Epithelial cell of esophagus (primary cell): ENCODE measurements at regions not wholly inside any gene's neighbourhood (a gene's known extent, or its start where the extent isn't known, plus 50 kb on each side); places are given as distances from the start of the nearest gene placed in this dataset.
A peak's percentile ranks its signal among the peaks of the same experiment; 100 is the strongest.

Experiments
- DNase-seq: peaks from one replicate; pipeline ENCODE4 v3.0.0; 2010; ENCODE audit warnings: low read depth
- H3K4me3 ChIP-seq: 2 replicates; pipeline ENCODE4 v1.5.1; 2011; ENCODE audit warnings: mild to moderate bottlenecking, low read length, control low read depth
- TF ChIP-seq, protein P1 (sequence below): IDR thresholded peaks from 2 replicates; pipeline ENCODE4 v1.5.1; 2011; ENCODE audit warnings: low read depth, mild to moderate bottlenecking, low read length, control low read depth, inconsistent platforms; ENCODE audit not compliant: insufficient read depth; ENCODE audit errors: missing control alignments

- TF ChIP-seq, protein P1, sequence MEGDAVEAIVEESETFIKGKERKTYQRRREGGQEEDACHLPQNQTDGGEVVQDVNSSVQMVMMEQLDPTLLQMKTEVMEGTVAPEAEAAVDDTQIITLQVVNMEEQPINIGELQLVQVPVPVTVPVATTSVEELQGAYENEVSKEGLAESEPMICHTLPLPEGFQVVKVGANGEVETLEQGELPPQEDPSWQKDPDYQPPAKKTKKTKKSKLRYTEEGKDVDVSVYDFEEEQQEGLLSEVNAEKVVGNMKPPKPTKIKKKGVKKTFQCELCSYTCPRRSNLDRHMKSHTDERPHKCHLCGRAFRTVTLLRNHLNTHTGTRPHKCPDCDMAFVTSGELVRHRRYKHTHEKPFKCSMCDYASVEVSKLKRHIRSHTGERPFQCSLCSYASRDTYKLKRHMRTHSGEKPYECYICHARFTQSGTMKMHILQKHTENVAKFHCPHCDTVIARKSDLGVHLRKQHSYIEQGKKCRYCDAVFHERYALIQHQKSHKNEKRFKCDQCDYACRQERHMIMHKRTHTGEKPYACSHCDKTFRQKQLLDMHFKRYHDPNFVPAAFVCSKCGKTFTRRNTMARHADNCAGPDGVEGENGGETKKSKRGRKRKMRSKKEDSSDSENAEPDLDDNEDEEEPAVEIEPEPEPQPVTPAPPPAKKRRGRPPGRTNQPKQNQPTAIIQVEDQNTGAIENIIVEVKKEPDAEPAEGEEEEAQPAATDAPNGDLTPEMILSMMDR, result no peak
- DNase-seq, result no peak
- H3K4me3 ChIP-seq, result no peak overlapping the region
Observed at GRCh38 chr12:3959799-3960560, 86.8 kb upstream of the PARP11 start.

DNA sequence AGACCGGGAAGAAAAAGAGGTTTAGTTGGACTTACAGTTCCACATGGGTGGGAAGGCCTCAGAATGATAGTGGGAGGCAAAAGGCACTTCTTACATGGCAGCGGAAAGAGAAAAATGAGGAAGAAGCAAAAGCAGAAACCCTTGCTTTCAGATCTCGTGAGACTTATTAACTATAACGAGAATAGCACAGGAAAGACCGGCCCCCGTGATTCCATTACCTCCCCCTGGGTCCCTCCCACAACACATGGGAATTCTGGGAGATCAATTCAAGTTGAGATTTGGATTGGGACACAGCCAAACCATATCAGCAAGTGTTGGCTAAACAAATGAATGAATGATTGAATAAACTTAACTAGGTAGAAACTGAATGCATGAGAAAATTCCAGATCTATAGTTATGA lies 85.3 kb upstream of the PARP11 start:
- TF ChIP-seq, protein P1, result no peak
- DNase-seq, result no peak
- H3K4me3 ChIP-seq, result no peak overlapping the region

- TF ChIP-seq, protein P1, result no peak
- H3K4me3 ChIP-seq, result no peak overlapping the region
Observed at GRCh38 chr12:3951380-3952135, 78.4 kb upstream of the PARP11 start.

GRCh38 chr12:3950714-3951320 lies 77.6 kb upstream of the PARP11 start:
- TF ChIP-seq, protein P1, result no peak
- no peak overlapping the region for H3K4me3 ChIP-seq
- no peak for DNase-seq

More at GRCh38 chr12:3951380-3952135, 78.4 kb upstream of the PARP11 start:
- DNase-seq, result no peak

DNA sequence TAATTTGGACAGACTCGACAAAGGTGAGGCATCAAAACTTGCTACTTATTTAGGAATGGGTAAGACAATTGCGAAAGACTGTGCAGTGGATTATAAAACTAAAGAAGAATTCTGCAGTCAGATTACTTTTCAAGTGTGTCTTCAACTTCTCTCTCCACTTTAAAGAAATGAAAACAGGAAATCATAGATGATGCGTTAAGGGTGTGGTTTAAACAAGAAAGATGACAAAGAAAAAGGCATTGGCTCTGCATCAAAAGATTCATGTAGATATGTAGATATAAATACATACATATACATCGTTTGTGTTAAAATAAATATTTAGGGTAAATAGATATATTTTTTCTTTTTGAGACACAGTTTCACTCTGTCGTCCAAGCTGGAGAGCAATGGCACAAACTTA lies 74.6 kb upstream of the PARP11 start:
- peak; percentile 27 for DNase-seq
- TF ChIP-seq, protein P1, result no peak
- no peak overlapping the region for H3K4me3 ChIP-seq

GRCh38 chr12:3945671-3946070 lies 72.5 kb upstream of the PARP11 start:
- TF ChIP-seq, protein P1, result no peak
- H3K4me3 ChIP-seq, result no peak overlapping the region

More at GRCh38 chr12:3945671-3946070, 72.5 kb upstream of the PARP11 start:
- peak; percentile 15 for DNase-seq
